ENCODE measurements at regions not wholly inside any gene's neighbourhood (a gene's known extent, or its start where the extent isn't known, plus 50 kb on each side); places are given as distances from the start of the nearest gene placed in this dataset.

DNA sequence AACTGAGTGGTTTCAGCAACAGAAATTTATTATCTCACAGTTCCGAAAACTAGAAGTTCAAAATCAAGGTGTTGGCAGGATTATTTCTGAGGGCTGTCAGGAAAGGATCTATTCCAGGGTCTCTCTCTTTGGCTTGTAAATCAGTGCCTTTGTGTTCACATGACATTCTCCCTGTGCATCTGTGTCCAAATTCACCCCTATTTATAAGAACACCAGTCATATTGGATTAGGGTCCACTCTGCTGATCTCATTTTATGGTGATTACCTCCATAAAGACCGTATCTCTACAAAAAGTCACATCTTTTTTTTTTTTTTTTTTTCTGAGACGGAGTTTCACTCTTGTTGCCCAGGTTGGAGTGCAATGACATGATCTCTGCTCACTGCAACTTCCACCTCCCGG, 68.6 kb upstream of the MARCKS start:
- TF ChIP-seq EZH2 (IDR thresholded peaks at IDR 0.05; ENCODE audit: borderline replicate concordance, low read depth, low read length, severe bottlenecking) (no peak), FOS (IDR thresholded peaks at IDR 0.05; ENCODE audit: borderline replicate concordance, insufficient read depth, low read length) (no peak), CTCF (IDR thresholded peaks at IDR 0.05; ENCODE audit: extremely low read depth in 1 of 2, insufficient read depth in 1 of 2, low read depth in 1 of 2, low read length in 2 of 2) (no peak), POLR2A (IDR thresholded peaks at IDR 0.05; ENCODE audit: low read depth, low read length) (no peak), JUN (IDR thresholded peaks at IDR 0.05; ENCODE audit: borderline replicate concordance, insufficient read depth, insufficient read length, low read depth) (no peak), POLR2AphosphoS5 (IDR thresholded peaks at IDR 0.05; ENCODE audit: insufficient read depth, low read depth, low read length) (no peak), GATA2 (IDR thresholded peaks at IDR 0.05; ENCODE audit: insufficient read depth, insufficient read length, low read depth, low read length) (no peak), MAX (IDR thresholded peaks at IDR 0.05; ENCODE audit: insufficient read depth, insufficient read length) (no peak), MYC (IDR thresholded peaks at IDR 0.05; ENCODE audit: low read depth, low read length) (no peak)

Data from endothelial cell of umbilical vein (primary cell).